Upper lobe of right lung (tissue), 1 donor: ENCODE measurements at regions not wholly inside any gene's neighbourhood (a gene's known extent, or its start where the extent isn't known, plus 50 kb on each side); places are given as distances from the start of the nearest gene placed in this dataset.

Experiments
- ATAC-seq: fragments of 200-7000 bp; cut with Tn5 transposase; one replicate; pipeline ENCODE4 v1.9.1; 2020; ENCODE audit warnings: mild to moderate bottlenecking, moderate library complexity
- DNase-seq: peaks from one replicate; pipeline ENCODE4 v3.0.0-alpha.2; 2020
- H3K27ac ChIP-seq: fragments of 200-600 bp; one replicate; pipeline ENCODE4 v1.8.0; 2022
- H3K27me3 ChIP-seq: fragments of 200-600 bp; one replicate; pipeline ENCODE4 v1.8.0; 2022; ENCODE audit warnings: mild to moderate bottlenecking
- H3K36me3 ChIP-seq: fragments of 200-600 bp; one replicate; pipeline ENCODE4 v1.8.0; 2022
- H3K4me1 ChIP-seq: fragments of 200-600 bp; one replicate; pipeline ENCODE4 v1.8.0; 2022
- H3K4me3 ChIP-seq: fragments of 200-600 bp; one replicate; pipeline ENCODE4 v1.8.0; 2022; ENCODE audit warnings: mild to moderate bottlenecking
- H3K9me3 ChIP-seq: fragments of 200-600 bp; one replicate; pipeline ENCODE4 v1.8.0; 2022
- intact Hi-C: fragments of 100-400 bp; cut with DNase I; formaldehyde crosslinking; loops from one replicate; pipeline ENCODE4 v1.11.0; 2022
- TF ChIP-seq, protein P1 (sequence below): fragments of 200-600 bp; IDR thresholded peaks from one replicate; pipeline ENCODE4 v1.8.0; 2022; ENCODE audit warnings: antibody characterized with exemption
- donor health status: DM: no; HTN: yes; CAD: no; lungs with severe emphysema.

DNA sequence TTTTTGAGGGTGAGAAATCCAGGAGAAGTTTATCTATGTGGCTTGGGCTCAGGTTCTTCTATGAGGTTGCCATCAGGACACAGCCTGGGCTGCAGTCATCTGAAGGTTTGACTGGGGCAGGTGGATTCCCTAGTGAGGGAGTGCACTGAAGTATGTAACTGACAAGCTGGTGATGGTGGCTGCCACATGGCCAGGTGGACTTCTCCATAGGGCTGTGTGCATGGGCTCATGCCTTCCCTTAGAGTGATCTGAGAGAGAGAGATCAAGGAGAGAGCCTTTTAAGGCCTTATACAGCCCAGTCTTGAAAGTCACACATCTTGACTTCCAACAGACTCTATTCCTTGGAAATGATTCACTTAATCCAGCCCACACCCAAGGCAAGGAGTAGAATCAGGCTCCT, 266.6 kb upstream of the PITRM1 start:
- Histone ChIP-seq H3K4me1 (peaks cover 4% of the 10 kb centered on the region), H3K27ac (no peak overlapping the region), H3K27me3 (no peaks in the 10 kb centered on the region), H3K4me3 (no peak overlapping the region), H3K36me3 (no peaks in the 10 kb centered on the region), H3K9me3 (no peaks in the 10 kb centered on the region)
- ATAC-seq: no peak
- DNase-seq: no peak
- intact Hi-C loops: no loop called here
- TF ChIP-seq, protein P1, sequence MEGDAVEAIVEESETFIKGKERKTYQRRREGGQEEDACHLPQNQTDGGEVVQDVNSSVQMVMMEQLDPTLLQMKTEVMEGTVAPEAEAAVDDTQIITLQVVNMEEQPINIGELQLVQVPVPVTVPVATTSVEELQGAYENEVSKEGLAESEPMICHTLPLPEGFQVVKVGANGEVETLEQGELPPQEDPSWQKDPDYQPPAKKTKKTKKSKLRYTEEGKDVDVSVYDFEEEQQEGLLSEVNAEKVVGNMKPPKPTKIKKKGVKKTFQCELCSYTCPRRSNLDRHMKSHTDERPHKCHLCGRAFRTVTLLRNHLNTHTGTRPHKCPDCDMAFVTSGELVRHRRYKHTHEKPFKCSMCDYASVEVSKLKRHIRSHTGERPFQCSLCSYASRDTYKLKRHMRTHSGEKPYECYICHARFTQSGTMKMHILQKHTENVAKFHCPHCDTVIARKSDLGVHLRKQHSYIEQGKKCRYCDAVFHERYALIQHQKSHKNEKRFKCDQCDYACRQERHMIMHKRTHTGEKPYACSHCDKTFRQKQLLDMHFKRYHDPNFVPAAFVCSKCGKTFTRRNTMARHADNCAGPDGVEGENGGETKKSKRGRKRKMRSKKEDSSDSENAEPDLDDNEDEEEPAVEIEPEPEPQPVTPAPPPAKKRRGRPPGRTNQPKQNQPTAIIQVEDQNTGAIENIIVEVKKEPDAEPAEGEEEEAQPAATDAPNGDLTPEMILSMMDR: no peak

DNA sequence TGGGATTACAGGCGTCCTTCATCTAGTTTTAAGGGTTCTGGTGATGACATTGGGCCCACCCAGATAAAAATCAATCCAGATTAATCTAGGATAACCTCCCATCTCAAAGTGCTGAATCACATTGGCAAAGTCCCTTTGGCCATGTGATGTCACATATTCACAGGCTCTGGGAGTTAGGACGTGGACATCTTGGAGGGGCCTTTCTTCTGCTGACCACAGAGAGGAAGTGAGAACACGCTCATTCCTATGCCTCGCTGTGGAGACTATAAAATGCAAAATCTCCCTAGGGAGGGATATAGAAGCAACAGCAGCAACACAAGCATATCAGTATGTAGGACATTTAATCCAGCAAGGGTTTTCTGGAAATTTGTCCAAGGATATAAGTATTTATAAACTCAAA, 266.0 kb upstream of the PITRM1 start:
- Histone ChIP-seq H3K4me1 (peaks cover 4% of the 10 kb centered on the region), H3K27me3 (no peaks in the 10 kb centered on the region), H3K9me3 (no peaks in the 10 kb centered on the region), H3K27ac (no peak overlapping the region), H3K36me3 (no peaks in the 10 kb centered on the region), H3K4me3 (no peak overlapping the region)
- TF ChIP-seq, protein P1: no peak
- ATAC-seq: peak; percentile 73
- intact Hi-C loops: no loop called here
- no peak for DNase-seq

GRCh38 chr10:3435671-3436070, 263.1 kb upstream of the PITRM1 start:
- Histone ChIP-seq H3K27ac (no peak overlapping the region), H3K4me3 (no peak overlapping the region), H3K9me3 (no peaks in the 10 kb centered on the region), H3K36me3 (no peaks in the 10 kb centered on the region), H3K4me1 (peaks cover 4% of the 10 kb centered on the region), H3K27me3 (no peaks in the 10 kb centered on the region)
- no peak for ATAC-seq
- intact Hi-C loops: no loop called here
- no peak for DNase-seq
- TF ChIP-seq, protein P1: no peak

DNA sequence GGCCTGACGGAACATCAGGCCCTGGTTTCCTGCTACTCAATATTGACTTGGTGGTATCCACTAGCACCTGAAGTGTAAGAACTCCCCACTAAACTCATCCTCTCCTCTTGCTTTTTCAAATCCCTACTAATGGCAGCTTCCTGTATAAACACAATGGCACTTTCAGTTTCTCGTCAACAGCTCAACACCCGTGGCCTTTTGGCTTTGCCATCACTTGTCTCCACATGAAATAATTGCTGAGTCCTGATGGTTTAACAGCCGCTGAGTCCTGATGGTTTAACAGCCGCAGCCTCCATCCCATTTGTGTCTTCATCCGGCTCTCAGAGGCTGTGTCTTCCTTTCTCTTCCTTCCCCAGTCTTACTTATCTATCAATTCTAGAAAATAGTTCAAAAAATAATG, 261.4 kb upstream of the PITRM1 start:
- Histone ChIP-seq H3K4me1 (peaks cover 4% of the 10 kb centered on the region), H3K27ac (no peak overlapping the region), H3K27me3 (no peaks in the 10 kb centered on the region), H3K36me3 (no peaks in the 10 kb centered on the region), H3K4me3 (no peak overlapping the region), H3K9me3 (no peaks in the 10 kb centered on the region)
- DNase-seq: no peak
- intact Hi-C loops: no loop called here
- ATAC-seq: no peak
- TF ChIP-seq, protein P1: no peak

GRCh38 chr10:3433131-3433530, 260.5 kb upstream of the PITRM1 start:
- intact Hi-C loops: no loop called here
- no peak overlapping the region for H3K27ac ChIP-seq
- no peak for DNase-seq
- peaks cover 4% of the 10 kb centered on the region for H3K4me1 ChIP-seq
- H3K9me3 ChIP-seq: no peaks in the 10 kb centered on the region
- H3K27me3 ChIP-seq: no peaks in the 10 kb centered on the region
- no peaks in the 10 kb centered on the region for H3K36me3 ChIP-seq
- TF ChIP-seq, protein P1: no peak
- ATAC-seq: no peak
- no peak overlapping the region for H3K4me3 ChIP-seq
